ENCODE measurements at regions not wholly inside any gene's neighbourhood (a gene's known extent, or its start where the extent isn't known, plus 50 kb on each side); places are given as distances from the start of the nearest gene placed in this dataset.

DNA sequence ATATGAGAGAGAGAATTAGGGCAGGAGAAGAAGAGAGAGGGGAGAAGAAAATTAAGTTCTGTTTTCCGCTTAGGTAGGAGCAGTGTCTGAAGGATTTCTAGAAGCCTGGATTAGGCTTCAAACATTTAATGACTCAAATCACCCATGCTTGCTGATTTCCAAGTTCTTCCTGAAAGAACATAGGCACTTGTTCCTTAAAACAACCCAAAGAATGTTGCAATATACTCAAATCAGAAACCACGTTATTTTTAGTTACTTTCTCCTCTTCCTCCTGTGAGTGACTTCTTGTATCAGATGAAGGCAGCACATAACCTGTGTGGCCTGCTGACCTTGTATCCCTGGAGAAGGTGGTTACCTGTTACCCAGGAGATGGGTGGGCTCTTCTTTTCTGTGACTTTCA is 351.5 kb upstream of the KLF4 start:
- Histone ChIP-seq H4K20me1 (ENCODE audit: insufficient read depth, low read length) (no peaks in the 10 kb centered on the region), H2AFZ (ENCODE audit: low read length) (no peak overlapping the region), H3K27ac (ENCODE audit: extremely low read length, insufficient read depth, low read length) (no peak overlapping the region), H3K36me3 (replicated peaks in 1 of 2; ENCODE audit: control insufficient read depth in 1 of 2, insufficient read depth in 2 of 2, low read length in 2 of 2) (no peaks in the 10 kb centered on the region), H3K9ac (ENCODE audit: insufficient read depth, low read depth, low read length) (no peak overlapping the region), H3K79me2 (ENCODE audit: insufficient read depth, low read length) (no peaks in the 10 kb centered on the region), H3K27me3 (ENCODE audit: control insufficient read depth in 1 of 2, insufficient read depth in 2 of 2, low read length in 2 of 2) (no peaks in the 10 kb centered on the region; a peak in 1 of 5 replicates), H3K9me3 (ENCODE audit: low read length) (no peaks in the 10 kb centered on the region), H3K4me3 (replicated peaks in 1 of 3; ENCODE audit: insufficient read depth in 1 of 3, low read depth in 2 of 3, low read length in 3 of 3) (no peak overlapping the region), H3K4me1 (ENCODE audit: insufficient read depth, low read length) (no peaks in the 10 kb centered on the region), H3K4me2 (ENCODE audit: low read depth, low read length) (no peak overlapping the region)
- BruUV-seq (replicated peaks): no TSS peak
- POLR2A ChIA-PET: no interaction called here
- WGBS (ENCODE audit: low lambda C conversion rate): 0% methylated on average over 2 of the region's 2 CpGs
- DNase-seq (ENCODE audit: low spot score) (no peak), ATAC-seq (no peak), FAIRE-seq (no peak)
- CTCF ChIA-PET (ENCODE audit: low intra/inter-chr PET ratio, low total read pairs): no interaction called here
- in situ Hi-C loops (cut with HindIII; ENCODE audit: extremely low pct_ligation_motif_present, low pct_unique_long_range_greater_than_20kb): no loop called here
- intact Hi-C loops (cut with micrococcal nuclease; ENCODE audit: unreplicated experiment): no loop called here
- TF ChIP-seq ZNF607 (CRISPR knock-in tag; IDR thresholded peaks at IDR 0.05; ENCODE audit: borderline replicate concordance) (no peak), ZNF766 (CRISPR knock-in tag; IDR thresholded peaks at IDR 0.05; ENCODE audit: borderline replicate concordance) (no peak), ZNF652 (CRISPR knock-in tag; IDR thresholded peaks at IDR 0.05; ENCODE audit: borderline replicate concordance, low read depth) (no peak), TBL1XR1 (IDR thresholded peaks at IDR 0.05; ENCODE audit: borderline replicate concordance, low read length, partially characterized antibody) (no peak), HOXA7 (CRISPR knock-in tag; IDR thresholded peaks at IDR 0.05) (no peak), FOSL2 (CRISPR knock-in tag; IDR thresholded peaks at IDR 0.05) (no peak), KAT8 (CRISPR knock-in tag; IDR thresholded peaks at IDR 0.05) (no peak), ZFX (CRISPR knock-in tag; IDR thresholded peaks at IDR 0.05; ENCODE audit: low read depth) (no peak)
- TF ChIP-seq, protein P1, sequence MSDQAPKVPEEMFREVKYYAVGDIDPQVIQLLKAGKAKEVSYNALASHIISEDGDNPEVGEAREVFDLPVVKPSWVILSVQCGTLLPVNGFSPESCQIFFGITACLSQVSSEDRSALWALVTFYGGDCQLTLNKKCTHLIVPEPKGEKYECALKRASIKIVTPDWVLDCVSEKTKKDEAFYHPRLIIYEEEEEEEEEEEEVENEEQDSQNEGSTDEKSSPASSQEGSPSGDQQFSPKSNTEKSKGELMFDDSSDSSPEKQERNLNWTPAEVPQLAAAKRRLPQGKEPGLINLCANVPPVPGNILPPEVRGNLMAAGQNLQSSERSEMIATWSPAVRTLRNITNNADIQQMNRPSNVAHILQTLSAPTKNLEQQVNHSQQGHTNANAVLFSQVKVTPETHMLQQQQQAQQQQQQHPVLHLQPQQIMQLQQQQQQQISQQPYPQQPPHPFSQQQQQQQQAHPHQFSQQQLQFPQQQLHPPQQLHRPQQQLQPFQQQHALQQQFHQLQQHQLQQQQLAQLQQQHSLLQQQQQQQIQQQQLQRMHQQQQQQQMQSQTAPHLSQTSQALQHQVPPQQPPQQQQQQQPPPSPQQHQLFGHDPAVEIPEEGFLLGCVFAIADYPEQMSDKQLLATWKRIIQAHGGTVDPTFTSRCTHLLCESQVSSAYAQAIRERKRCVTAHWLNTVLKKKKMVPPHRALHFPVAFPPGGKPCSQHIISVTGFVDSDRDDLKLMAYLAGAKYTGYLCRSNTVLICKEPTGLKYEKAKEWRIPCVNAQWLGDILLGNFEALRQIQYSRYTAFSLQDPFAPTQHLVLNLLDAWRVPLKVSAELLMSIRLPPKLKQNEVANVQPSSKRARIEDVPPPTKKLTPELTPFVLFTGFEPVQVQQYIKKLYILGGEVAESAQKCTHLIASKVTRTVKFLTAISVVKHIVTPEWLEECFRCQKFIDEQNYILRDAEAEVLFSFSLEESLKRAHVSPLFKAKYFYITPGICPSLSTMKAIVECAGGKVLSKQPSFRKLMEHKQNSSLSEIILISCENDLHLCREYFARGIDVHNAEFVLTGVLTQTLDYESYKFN (CRISPR knock-in tag; conservative IDR thresholded peaks at IDR 0.05): no peak
- TF ChIP-seq, protein P2, sequence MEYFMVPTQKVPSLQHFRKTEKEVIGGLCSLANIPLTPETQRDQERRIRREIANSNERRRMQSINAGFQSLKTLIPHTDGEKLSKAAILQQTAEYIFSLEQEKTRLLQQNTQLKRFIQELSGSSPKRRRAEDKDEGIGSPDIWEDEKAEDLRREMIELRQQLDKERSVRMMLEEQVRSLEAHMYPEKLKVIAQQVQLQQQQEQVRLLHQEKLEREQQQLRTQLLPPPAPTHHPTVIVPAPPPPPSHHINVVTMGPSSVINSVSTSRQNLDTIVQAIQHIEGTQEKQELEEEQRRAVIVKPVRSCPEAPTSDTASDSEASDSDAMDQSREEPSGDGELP (IDR thresholded peaks at IDR 0.05; ENCODE audit: borderline replicate concordance, low read depth): no peak
- TF ChIP-seq, protein P3, sequence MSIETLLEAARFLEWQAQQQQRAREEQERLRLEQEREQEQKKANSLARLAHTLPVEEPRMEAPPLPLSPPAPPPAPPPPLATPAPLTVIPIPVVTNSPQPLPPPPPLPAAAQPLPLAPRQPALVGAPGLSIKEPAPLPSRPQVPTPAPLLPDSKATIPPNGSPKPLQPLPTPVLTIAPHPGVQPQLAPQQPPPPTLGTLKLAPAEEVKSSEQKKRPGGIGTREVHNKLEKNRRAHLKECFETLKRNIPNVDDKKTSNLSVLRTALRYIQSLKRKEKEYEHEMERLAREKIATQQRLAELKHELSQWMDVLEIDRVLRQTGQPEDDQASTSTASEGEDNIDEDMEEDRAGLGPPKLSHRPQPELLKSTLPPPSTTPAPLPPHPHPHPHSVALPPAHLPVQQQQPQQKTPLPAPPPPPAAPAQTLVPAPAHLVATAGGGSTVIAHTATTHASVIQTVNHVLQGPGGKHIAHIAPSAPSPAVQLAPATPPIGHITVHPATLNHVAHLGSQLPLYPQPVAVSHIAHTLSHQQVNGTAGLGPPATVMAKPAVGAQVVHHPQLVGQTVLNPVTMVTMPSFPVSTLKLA (IDR thresholded peaks at IDR 0.05): no peak

Data from HepG2 (cell line).